Mesendoderm (in vitro differentiated cells): ENCODE measurements at regions not wholly inside any gene's neighbourhood (a gene's known extent, or its start where the extent isn't known, plus 50 kb on each side); places are given as distances from the start of the nearest gene placed in this dataset.
"Not testable (repeated sequence)": the region's sequence is repeated elsewhere in the genome, so short reads cannot be mapped to it uniquely, and the experiment has no call there.

Source experiments
- DNase-seq: peaks from one replicate; pipeline ENCODE4 v3.0.0; 2013
- H2AK5ac ChIP-seq: 2 replicates; pipeline ENCODE4 v1.6.1; 2013; ENCODE audit warnings: low read length, inconsistent platforms
- H2BK120ac ChIP-seq: 2 replicates; pipeline ENCODE4 v1.6.1; 2013; ENCODE audit warnings: low read depth, mild to moderate bottlenecking, low read length, moderate library complexity, mixed read lengths
- H2BK15ac ChIP-seq: replicated peaks from 2 replicates; pipeline ENCODE4 v1.6.1; 2013; ENCODE audit warnings: low read depth, mild to moderate bottlenecking, moderate library complexity
- H2BK5ac ChIP-seq: 2 replicates; pipeline ENCODE4 v1.6.1; 2013; ENCODE audit warnings: low read length, inconsistent platforms
- H3K18ac ChIP-seq: 2 replicates; pipeline ENCODE4 v1.6.1; 2013; ENCODE audit warnings: mild to moderate bottlenecking, low read length, mixed read lengths
- H3K23ac ChIP-seq: one replicate; pipeline ENCODE4 v1.6.1; 2013; ENCODE audit warnings: low read length
- H3K27ac ChIP-seq: 2 replicates; pipeline ENCODE4 v1.5.1; 2013; ENCODE audit warnings: low read depth, mild to moderate bottlenecking, inconsistent platforms, low read length, moderate library complexity
- H3K27me3 ChIP-seq: 2 replicates; pipeline ENCODE4 v1.6.1; 2013; ENCODE audit warnings: low read length, control low read depth, mild to moderate bottlenecking, inconsistent platforms; ENCODE audit not compliant: insufficient read depth, poor library complexity
- H3K36me3 ChIP-seq: 2 replicates; pipeline ENCODE4 v1.6.1; 2013; ENCODE audit warnings: low read length, inconsistent platforms; ENCODE audit not compliant: control insufficient read depth, insufficient read depth
- H3K4ac ChIP-seq: one replicate; pipeline ENCODE4 v1.6.1; 2013; ENCODE audit warnings: low read depth, mild to moderate bottlenecking, low read length, moderate library complexity
- H3K4me1 ChIP-seq: 2 replicates; pipeline ENCODE4 v1.6.1; 2013; ENCODE audit warnings: low read depth, low read length, inconsistent platforms; ENCODE audit not compliant: control insufficient read depth
- H3K4me2 ChIP-seq: 2 replicates; pipeline ENCODE4 v1.6.1; 2013; ENCODE audit warnings: low read length
- H3K4me3 ChIP-seq: 2 replicates; pipeline ENCODE4 v1.5.1; 2013; ENCODE audit warnings: mild to moderate bottlenecking, low read length
- H3K56ac ChIP-seq: one replicate; pipeline ENCODE4 v1.6.1; 2013; ENCODE audit warnings: low read length
- H3K79me1 ChIP-seq: 2 replicates; pipeline ENCODE4 v1.6.1; 2013; ENCODE audit warnings: low read length, inconsistent platforms
- H3K79me2 ChIP-seq: 2 replicates; pipeline ENCODE4 v1.6.1; 2013; ENCODE audit warnings: mild to moderate bottlenecking, low read length; ENCODE audit not compliant: control insufficient read depth, insufficient read depth
- H3K9ac ChIP-seq: 2 replicates; pipeline ENCODE4 v1.6.1; 2013; ENCODE audit warnings: low read length, inconsistent platforms
- H4K5ac ChIP-seq: one replicate; pipeline ENCODE4 v1.6.1; 2013; ENCODE audit warnings: low read length
- H4K8ac ChIP-seq: one replicate; pipeline ENCODE4 v1.6.1; 2013; ENCODE audit warnings: low read depth, mild to moderate bottlenecking, control low read depth, low read length, moderate library complexity
- WGBS: extraction: QIAGEN DNeasy Blood & Tissue Kit; methylation state at CpG from one replicate; pipeline ENCODE4 v1.1.7; 2013; ENCODE audit warnings: low lambda C conversion rate, missing lambda C conversion rate; ENCODE audit not compliant: insufficient coverage; ENCODE audit errors: extremely low coverage; 5-methylcytosine and 5-hydroxymethylcytosine counted together

DNA sequence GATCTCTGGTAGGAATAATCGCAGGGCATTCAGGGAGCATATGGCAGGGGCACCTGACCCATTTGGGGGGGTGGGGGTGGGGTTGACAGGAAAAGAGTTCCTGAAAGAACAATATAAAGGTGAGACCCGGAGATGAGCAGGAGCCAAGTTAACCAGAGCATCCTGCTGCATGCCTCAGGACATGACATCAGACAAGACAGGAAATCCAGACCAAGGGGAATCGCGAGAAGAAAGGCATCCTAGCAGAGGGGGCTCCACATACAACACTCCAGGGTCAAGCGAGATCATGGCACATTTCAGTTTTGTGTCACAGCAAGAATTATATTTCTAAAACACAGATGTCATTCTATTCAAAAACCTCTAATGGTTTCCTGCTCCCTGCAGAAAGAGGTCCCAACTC, 393.1 kb downstream of the COG6 start:
- no peaks in the 10 kb centered on the region for H3K36me3 ChIP-seq
- H3K79me1 ChIP-seq = no peaks in the 10 kb centered on the region
- no peak overlapping the region for H3K27ac ChIP-seq
- no peaks in the 10 kb centered on the region for H3K27me3 ChIP-seq
- no peak overlapping the region for H3K4me2 ChIP-seq
- H2AK5ac ChIP-seq = no peak overlapping the region
- H3K23ac ChIP-seq = no peak overlapping the region
- H2BK120ac ChIP-seq = no peak overlapping the region
- no peaks in the 10 kb centered on the region for H3K4me1 ChIP-seq
- H4K8ac ChIP-seq = no peak overlapping the region
- H3K56ac ChIP-seq = no peak overlapping the region
- no peak overlapping the region for H2BK5ac ChIP-seq
- no peak overlapping the region for H3K18ac ChIP-seq
- no peak overlapping the region for H2BK15ac ChIP-seq
- no peak overlapping the region for H3K4ac ChIP-seq
- no peaks in the 10 kb centered on the region for H3K79me2 ChIP-seq
- no peak overlapping the region for H3K9ac ChIP-seq
- no peak for DNase-seq
- no CpG with 5 or more reads among the region's 5 CpGs for WGBS
- no peak overlapping the region for H4K5ac ChIP-seq
- no peak overlapping the region for H3K4me3 ChIP-seq

DNA sequence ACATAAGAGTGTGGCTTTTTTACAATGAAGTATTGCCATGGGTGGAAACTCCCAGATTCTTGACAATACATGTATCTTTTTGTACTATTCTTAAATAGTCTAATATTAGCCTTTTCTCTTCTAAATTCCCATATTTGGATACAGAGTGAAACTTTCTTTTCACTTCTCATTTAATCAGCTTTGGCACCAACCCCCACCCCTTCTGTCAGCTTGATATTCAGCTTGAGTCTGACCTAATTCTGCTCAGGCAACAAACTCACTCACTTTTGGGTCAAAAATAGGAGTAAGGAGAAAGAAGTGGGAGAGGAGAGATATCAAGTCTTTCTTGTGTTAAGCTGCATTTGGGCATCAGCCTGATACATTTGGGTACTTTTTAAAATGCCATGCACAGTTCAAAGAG, 397.5 kb downstream of the COG6 start:
- no peak for DNase-seq
- Histone ChIP-seq H3K4me2 (no peak overlapping the region), H3K79me2 (no peaks in the 10 kb centered on the region), H3K18ac (no peak overlapping the region), H3K56ac (no peak overlapping the region), H2BK5ac (no peak overlapping the region), H4K8ac (no peak overlapping the region), H3K36me3 (no peaks in the 10 kb centered on the region), H3K27ac (no peak overlapping the region), H3K4me1 (no peaks in the 10 kb centered on the region), H3K23ac (no peak overlapping the region), H3K27me3 (no peaks in the 10 kb centered on the region), H3K4ac (no peak overlapping the region), H3K4me3 (no peak overlapping the region), H4K5ac (no peak overlapping the region), H3K79me1 (no peaks in the 10 kb centered on the region), H2BK120ac (no peak overlapping the region), H2BK15ac (no peak overlapping the region), H2AK5ac (no peak overlapping the region), H3K9ac (no peak overlapping the region)

DNA sequence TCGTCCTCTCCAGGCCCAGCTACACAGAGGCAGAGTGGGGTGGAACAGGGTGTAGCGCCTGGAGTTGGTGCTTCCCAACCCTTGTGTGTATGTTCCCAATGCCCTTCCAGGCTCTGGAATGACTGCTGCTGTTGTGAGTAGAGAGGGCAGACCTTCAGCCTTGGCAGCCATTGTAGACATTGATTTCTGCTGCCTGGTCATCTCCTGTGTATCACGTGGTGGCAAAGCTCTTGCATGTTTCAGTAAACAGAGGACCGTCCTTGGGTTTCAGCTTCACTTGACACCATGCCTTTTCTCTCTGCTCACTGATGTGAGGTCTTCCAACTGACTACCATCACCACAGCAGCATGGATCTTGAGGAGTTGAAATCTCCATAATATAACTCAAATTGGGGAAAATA, 397.9 kb downstream of the COG6 start:
- Histone ChIP-seq H3K56ac (no peak overlapping the region), H2BK120ac (no peak overlapping the region), H3K4ac (no peak overlapping the region), H3K9ac (no peak overlapping the region), H4K5ac (no peak overlapping the region), H3K79me2 (no peaks in the 10 kb centered on the region), H3K4me3 (no peak overlapping the region), H3K4me1 (no peaks in the 10 kb centered on the region), H2BK5ac (no peak overlapping the region), H3K27me3 (no peaks in the 10 kb centered on the region), H3K27ac (no peak overlapping the region), H3K79me1 (no peaks in the 10 kb centered on the region), H3K4me2 (no peak overlapping the region), H2BK15ac (no peak overlapping the region), H3K36me3 (no peaks in the 10 kb centered on the region), H4K8ac (no peak overlapping the region), H3K23ac (no peak overlapping the region), H3K18ac (no peak overlapping the region), H2AK5ac (no peak overlapping the region)
- WGBS = no CpG with 5 or more reads among the region's 4 CpGs
- DNase-seq = no peak

DNA sequence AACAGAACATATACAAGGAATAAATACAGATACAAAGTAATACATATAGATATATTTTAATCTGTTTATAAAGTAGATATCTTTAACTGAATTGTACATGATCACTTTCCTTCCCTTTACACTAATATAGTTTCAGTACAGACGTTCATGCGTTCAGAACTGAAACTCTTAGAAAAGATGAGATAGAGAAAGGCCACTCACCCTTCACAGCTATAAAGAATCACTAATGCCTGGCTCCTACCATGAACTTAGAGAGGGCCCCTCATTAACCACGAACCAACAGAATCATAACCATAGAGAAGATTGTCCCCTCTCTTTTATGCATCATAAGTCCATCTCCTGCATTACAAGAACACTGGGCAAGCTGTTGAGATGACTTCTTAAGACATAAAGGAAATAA, 399.0 kb downstream of the COG6 start:
- not testable (repeated sequence) for H2AK5ac ChIP-seq, H3K79me2 ChIP-seq, H3K79me1 ChIP-seq, H3K36me3 ChIP-seq, DNase-seq, H2BK15ac ChIP-seq, H3K4me3 ChIP-seq, H3K27ac ChIP-seq, H2BK120ac ChIP-seq, H3K23ac ChIP-seq, H3K56ac ChIP-seq, H3K18ac ChIP-seq, H3K4ac ChIP-seq, H3K4me2 ChIP-seq, H3K4me1 ChIP-seq, H4K8ac ChIP-seq, H3K9ac ChIP-seq, H2BK5ac ChIP-seq, H4K5ac ChIP-seq, H3K27me3 ChIP-seq
- WGBS = no CpG with 5 or more reads among the region's 3 CpGs

DNA sequence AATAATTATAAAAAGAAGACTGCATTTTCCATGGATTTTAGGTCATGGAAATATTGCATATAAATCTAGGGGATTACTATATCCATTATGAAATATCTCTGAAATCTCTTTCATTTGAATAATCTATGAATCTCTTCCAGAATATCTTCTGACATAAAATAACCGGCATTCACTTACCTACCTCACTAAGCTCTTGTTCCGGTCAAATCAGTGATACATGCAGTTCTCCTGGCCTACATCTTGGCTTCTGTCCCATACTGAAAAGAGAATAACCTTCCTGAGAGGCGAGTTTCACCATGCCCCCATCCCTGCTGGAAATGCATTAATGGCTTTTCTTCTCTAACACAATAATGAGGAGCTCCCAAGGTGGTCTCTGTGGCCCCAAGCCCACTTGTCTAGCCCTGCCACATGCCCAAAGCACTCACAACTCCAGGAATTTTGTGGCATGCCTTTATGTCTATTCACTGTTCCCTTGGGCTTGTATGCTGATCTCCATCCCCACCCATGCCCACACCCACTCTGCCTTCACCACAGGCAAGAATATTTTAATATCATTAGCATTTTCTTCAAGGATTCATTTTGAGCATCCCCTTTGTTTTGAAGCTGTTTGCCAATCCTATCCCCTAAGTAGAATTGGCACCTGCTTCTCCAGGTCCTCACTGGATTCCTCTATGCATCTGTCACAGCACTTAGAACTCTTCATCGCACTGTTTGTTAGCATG, 401.6 kb downstream of the COG6 start:
- H3K4me2 ChIP-seq = no peak overlapping the region
- no peak overlapping the region for H3K27ac ChIP-seq
- no peaks in the 10 kb centered on the region for H3K4me1 ChIP-seq
- H2BK15ac ChIP-seq = no peak overlapping the region
- no peaks in the 10 kb centered on the region for H3K79me2 ChIP-seq
- no peak for DNase-seq
- no peak overlapping the region for H3K4ac ChIP-seq
- no peak overlapping the region for H3K23ac ChIP-seq
- H3K27me3 ChIP-seq = no peaks in the 10 kb centered on the region
- H2AK5ac ChIP-seq = no peak overlapping the region
- H3K56ac ChIP-seq = no peak overlapping the region
- WGBS = no CpG with 5 or more reads among the region's 4 CpGs
- no peak overlapping the region for H3K4me3 ChIP-seq
- no peak overlapping the region for H4K5ac ChIP-seq
- H3K36me3 ChIP-seq = no peaks in the 10 kb centered on the region
- no peak overlapping the region for H4K8ac ChIP-seq
- H2BK5ac ChIP-seq = no peak overlapping the region
- H3K9ac ChIP-seq = no peak overlapping the region
- H2BK120ac ChIP-seq = no peak overlapping the region
- no peaks in the 10 kb centered on the region for H3K79me1 ChIP-seq
- no peak overlapping the region for H3K18ac ChIP-seq

DNA sequence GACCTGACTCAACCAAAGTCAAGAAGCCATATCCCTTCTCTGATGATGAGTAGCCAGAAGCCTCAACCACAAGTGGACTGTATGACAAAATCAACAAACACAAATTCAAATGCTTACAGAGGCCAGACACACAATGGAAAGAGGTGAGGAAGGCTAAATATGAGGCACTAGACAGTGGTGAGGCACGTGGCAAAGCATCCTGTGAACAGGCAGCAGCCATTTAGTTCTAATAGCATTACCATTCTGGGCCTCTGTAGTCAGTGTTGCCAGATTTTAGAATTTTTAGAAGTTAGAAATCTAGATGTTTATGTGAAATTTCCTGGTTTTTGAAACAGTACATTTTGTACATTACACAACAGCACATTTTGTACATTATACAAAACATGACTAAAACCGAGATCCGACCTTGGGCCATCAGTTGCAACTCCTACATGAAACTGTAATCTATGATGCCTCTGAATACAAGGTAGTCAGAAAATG, 403.3 kb downstream of the COG6 start:
- H3K79me1 ChIP-seq = no peaks in the 10 kb centered on the region
- H3K4me1 ChIP-seq = no peaks in the 10 kb centered on the region
- no peak overlapping the region for H4K8ac ChIP-seq
- H2AK5ac ChIP-seq = no peak overlapping the region
- no peak overlapping the region for H2BK120ac ChIP-seq
- H3K4me3 ChIP-seq = no peak overlapping the region
- H2BK5ac ChIP-seq = no peak overlapping the region
- no peaks in the 10 kb centered on the region for H3K27me3 ChIP-seq
- H3K4ac ChIP-seq = no peak overlapping the region
- no peak overlapping the region for H3K56ac ChIP-seq
- H3K18ac ChIP-seq = no peak overlapping the region
- H3K4me2 ChIP-seq = no peak overlapping the region
- no peak overlapping the region for H4K5ac ChIP-seq
- no peaks in the 10 kb centered on the region for H3K36me3 ChIP-seq
- no peak overlapping the region for H3K27ac ChIP-seq
- no peaks in the 10 kb centered on the region for H3K79me2 ChIP-seq
- WGBS = no CpG with 5 or more reads among the region's 3 CpGs
- H2BK15ac ChIP-seq = no peak overlapping the region
- H3K23ac ChIP-seq = no peak overlapping the region
- no peak overlapping the region for H3K9ac ChIP-seq
- DNase-seq = no peak
